ENCODE measurements at regions not wholly inside any gene's neighbourhood (a gene's known extent, or its start where the extent isn't known, plus 50 kb on each side); places are given as distances from the start of the nearest gene placed in this dataset.

DNA sequence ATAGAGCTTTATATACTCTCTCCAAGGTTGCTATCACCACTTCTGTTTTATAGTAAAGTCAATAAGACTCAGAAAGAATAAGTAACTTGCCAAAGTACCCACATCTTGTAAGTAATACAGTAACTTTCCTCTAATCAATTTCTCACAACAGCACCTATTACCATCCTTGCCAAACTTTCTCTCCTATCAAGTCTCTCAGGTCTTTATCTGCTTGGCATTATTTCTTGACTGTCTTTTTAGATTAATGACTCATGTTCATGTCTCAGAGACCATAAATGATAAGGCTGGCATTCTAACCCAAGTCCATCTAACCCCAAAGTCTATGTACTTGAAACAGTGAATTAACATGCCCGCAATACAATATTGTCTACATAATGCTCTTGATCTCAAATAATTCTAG is 618.0 kb upstream of the ZEB2 start:
- 95% methylated on average over 1 of the region's 1 CpG for WGBS
- H3K4me3 ChIP-seq (ENCODE audit: low read length) = no peak overlapping the region
- ATAC-seq = no peak
- H3K4me1 ChIP-seq (ENCODE audit: control insufficient read depth, insufficient read depth, low read length) = no peaks in the 10 kb centered on the region
- H3K27ac ChIP-seq (ENCODE audit: low read length) = no peak overlapping the region
- no peaks in the 10 kb centered on the region for H3K27me3 ChIP-seq (ENCODE audit: control insufficient read depth, insufficient read depth)
- H3K9me3 ChIP-seq (ENCODE audit: control insufficient read depth, low read length) = no peaks in the 10 kb centered on the region
- intact Hi-C loops (cut with DNase I) = no loop called here
- no peak for DNase-seq

DNA sequence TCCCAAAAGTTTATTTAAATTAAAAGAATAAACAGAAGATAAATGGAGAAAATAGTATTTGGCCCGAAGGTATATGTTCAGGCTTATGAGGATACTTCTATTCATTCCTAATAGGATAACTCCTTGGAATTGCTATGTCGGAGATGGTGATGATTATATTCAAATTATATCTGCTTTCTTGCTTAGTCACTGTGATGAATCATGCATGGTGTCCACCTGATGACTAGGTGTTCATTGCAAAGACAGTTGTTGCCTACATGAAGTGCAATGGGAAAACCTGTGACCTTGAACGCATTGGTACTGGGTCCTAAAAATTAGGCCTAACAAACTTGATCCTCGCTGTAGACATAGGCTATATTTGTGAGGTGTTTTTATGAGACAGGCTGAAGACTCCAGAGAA is 617.3 kb upstream of the ZEB2 start:
- Histone ChIP-seq H3K27me3 (ENCODE audit: control insufficient read depth, insufficient read depth) (no peaks in the 10 kb centered on the region), H3K27ac (ENCODE audit: low read length) (no peak overlapping the region), H3K4me3 (ENCODE audit: low read length) (no peak overlapping the region), H3K9me3 (ENCODE audit: control insufficient read depth, low read length) (no peaks in the 10 kb centered on the region), H3K4me1 (ENCODE audit: control insufficient read depth, insufficient read depth, low read length) (no peaks in the 10 kb centered on the region)
- no peak for DNase-seq
- no peak for ATAC-seq
- intact Hi-C loops (cut with DNase I) = no loop called here
- WGBS = 93% methylated on average over 4 of the region's 4 CpGs

DNA sequence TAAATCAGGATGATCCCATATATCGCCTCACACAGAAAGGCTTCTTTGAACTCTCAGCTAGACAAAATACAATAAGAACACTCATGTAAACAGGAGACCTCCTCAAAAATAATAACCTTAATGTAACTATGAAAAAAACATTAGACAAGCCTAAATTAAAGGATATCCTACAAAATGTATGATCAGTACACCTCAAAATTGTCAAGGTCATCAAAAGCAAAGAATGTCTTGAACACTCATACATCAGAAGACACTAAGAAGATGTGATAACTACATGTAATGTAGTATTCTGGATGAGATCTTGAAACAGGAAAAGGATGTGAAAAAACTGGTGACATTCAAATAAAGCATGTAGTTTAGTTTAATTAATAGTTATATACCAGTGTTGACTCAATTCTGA is 616.8 kb upstream of the ZEB2 start:
- DNase-seq = no peak
- intact Hi-C loops (cut with DNase I) = no loop called here
- H3K27ac ChIP-seq (ENCODE audit: low read length) = no peak overlapping the region
- H3K4me1 ChIP-seq (ENCODE audit: control insufficient read depth, insufficient read depth, low read length) = no peaks in the 10 kb centered on the region
- ATAC-seq = no peak
- WGBS = 95% methylated on average over 1 of the region's 1 CpG
- no peaks in the 10 kb centered on the region for H3K9me3 ChIP-seq (ENCODE audit: control insufficient read depth, low read length)
- H3K4me3 ChIP-seq (ENCODE audit: low read length) = no peak overlapping the region
- H3K27me3 ChIP-seq (ENCODE audit: control insufficient read depth, insufficient read depth) = no peaks in the 10 kb centered on the region

DNA sequence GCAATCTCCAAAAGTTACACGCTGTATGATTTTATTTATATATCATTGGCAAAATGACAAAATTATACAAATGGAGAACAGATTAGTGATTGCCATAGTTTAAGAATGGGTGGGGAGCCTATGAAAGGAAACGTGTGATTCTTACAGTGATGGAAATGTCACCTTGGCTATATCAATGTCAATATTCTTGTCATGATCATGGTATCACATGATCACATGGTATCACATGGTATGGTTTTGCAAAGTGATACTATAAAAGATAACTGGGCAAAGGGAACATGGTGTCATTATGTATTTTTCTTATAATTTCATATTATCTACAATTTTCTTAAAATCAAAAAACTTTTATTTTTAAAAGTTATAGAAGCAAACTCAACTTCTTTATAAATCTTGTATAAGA is 606.2 kb upstream of the ZEB2 start:
- no peak for DNase-seq
- intact Hi-C loops (cut with DNase I) = no loop called here
- WGBS = 82% methylated on average over 2 of the region's 2 CpGs

DNA sequence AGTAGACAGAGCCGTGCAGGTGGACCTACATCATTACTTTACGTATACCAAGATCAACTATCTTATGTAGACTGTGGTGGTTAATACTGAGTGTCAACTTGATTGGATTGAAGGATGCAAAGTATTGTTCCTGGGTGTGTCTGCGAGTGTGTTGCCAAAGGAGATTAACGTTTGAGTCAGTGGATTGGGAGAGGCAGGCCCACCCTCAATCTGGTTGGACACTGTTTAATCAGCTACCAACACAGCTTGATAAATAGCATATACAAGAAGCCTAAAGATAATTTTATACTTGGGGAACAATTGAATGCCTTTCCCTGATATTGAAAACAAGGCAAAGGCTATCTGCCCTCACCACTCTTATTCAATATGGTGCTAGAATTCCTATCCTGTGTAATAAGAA is 604.2 kb upstream of the ZEB2 start:
- ATAC-seq (no peak), DNase-seq (no peak)
- H3K27me3 ChIP-seq (ENCODE audit: control insufficient read depth, insufficient read depth) = no peaks in the 10 kb centered on the region
- no peaks in the 10 kb centered on the region for H3K4me1 ChIP-seq (ENCODE audit: control insufficient read depth, insufficient read depth, low read length)
- intact Hi-C loops (cut with DNase I) = no loop called here
- WGBS = 84% methylated on average over 4 of the region's 4 CpGs
- no peaks in the 10 kb centered on the region for H3K9me3 ChIP-seq (ENCODE audit: control insufficient read depth, low read length)
- no peak overlapping the region for H3K4me3 ChIP-seq (ENCODE audit: low read length)
- H3K27ac ChIP-seq (ENCODE audit: low read length) = no peak overlapping the region

More for the DNA sequence above, 606.2 kb upstream of the ZEB2 start:
- Histone ChIP-seq H3K9me3 (ENCODE audit: control insufficient read depth, low read length) (no peaks in the 10 kb centered on the region), H3K4me1 (ENCODE audit: control insufficient read depth, insufficient read depth, low read length) (no peaks in the 10 kb centered on the region), H3K27ac (ENCODE audit: low read length) (no peak overlapping the region), H3K4me3 (ENCODE audit: low read length) (no peak overlapping the region), H3K27me3 (ENCODE audit: control insufficient read depth, insufficient read depth) (no peaks in the 10 kb centered on the region)
- ATAC-seq = no peak

DNA sequence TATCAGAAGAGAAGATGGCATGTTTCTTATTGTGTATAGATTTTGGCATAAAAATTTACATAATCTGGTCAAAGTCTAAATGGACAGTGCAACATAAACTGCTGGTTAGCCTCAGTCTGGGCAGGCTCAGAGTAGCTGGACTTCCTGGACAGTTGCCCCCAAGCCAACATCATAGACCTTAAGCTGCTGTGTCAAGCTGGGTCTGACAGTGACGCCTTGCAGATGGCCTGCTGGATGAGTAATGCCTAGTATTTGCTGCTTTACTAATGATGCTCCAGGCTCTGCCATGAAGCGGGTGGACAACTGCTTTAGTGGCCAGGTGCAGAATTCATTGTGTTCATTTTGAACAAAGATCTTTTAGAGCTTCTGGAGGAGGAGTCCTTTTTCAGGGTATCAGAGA is 603.7 kb upstream of the ZEB2 start:
- Histone ChIP-seq H3K9me3 (ENCODE audit: control insufficient read depth, low read length) (no peaks in the 10 kb centered on the region), H3K27me3 (ENCODE audit: control insufficient read depth, insufficient read depth) (no peaks in the 10 kb centered on the region), H3K4me3 (ENCODE audit: low read length) (no peak overlapping the region), H3K4me1 (ENCODE audit: control insufficient read depth, insufficient read depth, low read length) (no peaks in the 10 kb centered on the region), H3K27ac (ENCODE audit: low read length) (no peak overlapping the region)
- ATAC-seq = peak; percentile 48 to 52
- intact Hi-C loops (cut with DNase I) = no loop called here
- DNase-seq = peak; percentile 74 to 85 (median 81)
- 79% methylated on average over 2 of the region's 2 CpGs for WGBS

DNA sequence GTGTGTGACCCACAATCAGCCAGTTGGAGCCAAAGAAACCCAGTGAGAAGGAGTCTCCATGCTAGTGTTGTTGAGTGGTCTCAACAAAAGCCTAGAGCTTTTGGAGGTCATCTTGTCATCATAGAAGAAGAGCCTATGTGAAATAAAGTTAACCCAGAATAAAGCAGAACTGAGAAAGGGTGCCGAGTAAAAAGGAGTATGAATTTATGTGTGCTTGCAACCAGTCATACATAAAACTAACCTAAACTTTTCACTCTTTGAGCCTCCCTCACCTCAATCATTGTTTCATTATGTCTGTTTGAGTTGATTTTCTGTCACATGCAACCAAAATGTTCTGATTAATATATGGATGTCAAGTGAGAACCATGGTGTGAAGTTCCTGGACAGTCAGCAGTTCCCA is 599.3 kb upstream of the ZEB2 start:
- Histone ChIP-seq H3K27me3 (ENCODE audit: control insufficient read depth, insufficient read depth) (no peaks in the 10 kb centered on the region), H3K27ac (ENCODE audit: low read length) (no peak overlapping the region), H3K4me3 (ENCODE audit: low read length) (no peak overlapping the region), H3K9me3 (ENCODE audit: control insufficient read depth, low read length) (no peaks in the 10 kb centered on the region), H3K4me1 (ENCODE audit: control insufficient read depth, insufficient read depth, low read length) (no peaks in the 10 kb centered on the region)
- intact Hi-C loops (cut with DNase I) = no loop called here
- DNase-seq = no peak
- 87% methylated on average over 1 of the region's 1 CpG for WGBS
- no peak for ATAC-seq

DNA sequence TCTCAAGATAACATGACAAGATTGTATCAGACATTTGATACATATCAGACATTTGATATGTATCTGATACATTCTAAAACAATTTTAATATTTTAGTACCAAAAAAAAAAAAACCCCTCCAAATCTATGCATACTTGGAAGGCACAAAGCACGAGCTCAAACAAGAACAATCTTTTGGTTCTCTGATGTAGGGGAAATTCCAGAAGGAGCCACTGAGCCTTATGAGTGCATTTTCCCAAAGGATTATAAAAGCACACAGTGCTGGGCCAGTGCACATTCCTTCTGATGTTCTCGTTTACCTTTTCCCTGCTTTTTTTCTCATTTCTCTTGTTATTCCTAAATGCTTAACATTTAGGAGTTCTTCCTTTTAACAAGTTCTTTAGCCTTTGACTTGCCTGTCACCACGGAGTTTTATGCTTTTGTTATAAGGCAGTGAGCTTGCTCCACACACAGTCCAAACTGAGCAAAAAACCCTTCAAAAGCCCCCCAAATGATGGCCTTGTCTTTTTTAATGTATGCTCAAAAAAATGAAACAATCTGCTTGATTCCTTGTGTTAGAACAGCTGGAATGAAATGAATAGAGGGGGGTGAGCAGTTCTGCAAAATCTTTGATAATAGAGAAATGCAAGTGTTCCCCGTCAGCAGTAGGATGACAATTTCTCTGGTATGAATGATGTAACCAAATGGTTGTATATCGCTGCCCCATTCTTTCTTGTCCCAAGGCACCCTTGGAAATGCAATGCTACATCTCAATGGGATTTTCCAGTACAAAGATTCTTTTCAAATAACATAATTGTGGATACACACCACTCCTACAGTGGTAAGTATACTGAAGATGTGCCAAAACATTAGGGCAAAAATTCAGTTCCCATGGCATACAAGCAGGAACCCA is 597.2 kb upstream of the ZEB2 start:
- intact Hi-C loops (cut with DNase I) = no loop called here
- WGBS = 53% methylated on average over 5 of the region's 5 CpGs
- ATAC-seq (no peak), DNase-seq (no peak)
- no peak overlapping the region for H3K4me3 ChIP-seq (ENCODE audit: low read length)
- H3K9me3 ChIP-seq (ENCODE audit: control insufficient read depth, low read length) = no peaks in the 10 kb centered on the region
- H3K4me1 ChIP-seq (ENCODE audit: control insufficient read depth, insufficient read depth, low read length) = no peaks in the 10 kb centered on the region
- H3K27ac ChIP-seq (ENCODE audit: low read length) = no peak overlapping the region
- H3K27me3 ChIP-seq (ENCODE audit: control insufficient read depth, insufficient read depth) = no peaks in the 10 kb centered on the region

DNA sequence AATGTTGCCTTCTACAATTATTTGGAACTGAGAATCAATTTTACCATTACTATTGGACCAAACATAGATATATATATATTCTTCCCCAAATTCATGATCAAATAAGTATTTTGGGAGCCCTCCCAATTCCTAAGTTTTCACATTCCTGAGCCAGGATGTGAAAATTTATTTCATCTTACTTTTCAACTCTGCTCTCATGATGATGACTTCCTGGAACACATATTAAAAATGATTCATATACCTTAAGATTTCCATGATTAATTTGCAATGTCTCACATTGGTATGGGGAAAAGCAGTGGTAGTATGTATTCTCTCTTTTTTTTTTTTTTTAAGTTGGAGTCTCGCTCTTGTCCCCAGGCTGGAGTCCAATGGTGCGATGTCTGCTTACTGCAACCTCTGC is 596.1 kb upstream of the ZEB2 start:
- intact Hi-C loops (cut with DNase I) = no loop called here

DNA sequence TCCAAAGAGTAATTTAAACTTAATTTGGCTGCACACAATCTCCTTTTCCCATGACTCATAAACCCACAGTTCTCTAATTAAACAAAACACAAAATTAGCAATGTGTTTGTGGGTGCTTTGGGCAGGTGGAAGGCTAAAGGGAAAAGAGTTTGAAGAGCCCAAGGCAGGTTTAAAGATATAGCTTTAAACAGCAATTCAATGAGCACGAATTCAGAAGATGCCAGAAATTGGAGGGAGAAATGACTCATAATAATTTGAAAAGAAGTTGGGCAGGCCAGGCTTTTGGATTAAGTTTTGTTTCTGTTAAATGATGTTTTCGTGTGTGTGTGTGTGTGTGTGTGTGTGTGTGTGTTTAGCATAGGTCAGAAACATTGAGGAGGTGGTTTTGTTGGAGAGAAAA is 594.8 kb upstream of the ZEB2 start:
- Histone ChIP-seq H3K27me3 (ENCODE audit: control insufficient read depth, insufficient read depth) (no peaks in the 10 kb centered on the region), H3K4me3 (ENCODE audit: low read length) (no peak overlapping the region), H3K27ac (ENCODE audit: low read length) (no peak overlapping the region), H3K4me1 (ENCODE audit: control insufficient read depth, insufficient read depth, low read length) (no peaks in the 10 kb centered on the region), H3K9me3 (ENCODE audit: control insufficient read depth, low read length) (no peaks in the 10 kb centered on the region)
- WGBS = 49% methylated on average over 2 of the region's 2 CpGs
- ATAC-seq (no peak), DNase-seq (no peak)
- intact Hi-C loops (cut with DNase I) = no loop called here

More for the DNA sequence above, 596.1 kb upstream of the ZEB2 start:
- no peak overlapping the region for H3K27ac ChIP-seq (ENCODE audit: low read length)
- ATAC-seq (no peak), DNase-seq (no peak)
- no peaks in the 10 kb centered on the region for H3K27me3 ChIP-seq (ENCODE audit: control insufficient read depth, insufficient read depth)
- no peaks in the 10 kb centered on the region for H3K4me1 ChIP-seq (ENCODE audit: control insufficient read depth, insufficient read depth, low read length)
- WGBS = 100% methylated on average over 2 of the region's 2 CpGs
- no peak overlapping the region for H3K4me3 ChIP-seq (ENCODE audit: low read length)
- H3K9me3 ChIP-seq (ENCODE audit: control insufficient read depth, low read length) = no peaks in the 10 kb centered on the region

DNA sequence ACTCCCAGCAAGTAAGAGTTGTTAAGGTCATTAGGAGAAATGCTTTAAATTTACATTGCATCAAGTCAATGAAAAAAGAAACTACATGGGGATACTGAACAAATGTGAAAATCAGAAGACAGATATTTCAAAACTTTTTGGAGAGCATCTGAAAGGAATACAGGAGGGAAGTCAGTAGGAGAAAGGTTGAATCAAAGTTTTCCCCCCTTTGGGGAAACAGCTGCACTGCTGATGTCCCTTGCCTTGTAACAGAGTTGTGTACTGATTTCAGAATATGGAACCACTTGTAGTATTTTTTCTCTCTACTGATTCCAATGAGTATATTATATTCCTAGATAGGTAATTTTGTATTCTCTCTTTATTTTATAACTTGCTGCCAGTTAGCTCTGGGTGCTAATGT is 592.5 kb upstream of the ZEB2 start:
- Histone ChIP-seq H3K27me3 (ENCODE audit: control insufficient read depth, insufficient read depth) (no peaks in the 10 kb centered on the region), H3K9me3 (ENCODE audit: control insufficient read depth, low read length) (no peaks in the 10 kb centered on the region), H3K4me3 (ENCODE audit: low read length) (no peak overlapping the region), H3K4me1 (ENCODE audit: control insufficient read depth, insufficient read depth, low read length) (no peaks in the 10 kb centered on the region), H3K27ac (ENCODE audit: low read length) (no peak overlapping the region)
- ATAC-seq (no peak), DNase-seq (no peak)
- intact Hi-C loops (cut with DNase I) = no loop called here
